CD1c-positive myeloid dendritic cell (primary cell): ENCODE measurements at regions not wholly inside any gene's neighbourhood (a gene's known extent, or its start where the extent isn't known, plus 50 kb on each side); places are given as distances from the start of the nearest gene placed in this dataset.

Experiments used
- DNase-seq: peaks from one replicate; pipeline ENCODE4 v3.0.0-alpha.2; 2016; ENCODE audit errors: extremely low spot score

DNA sequence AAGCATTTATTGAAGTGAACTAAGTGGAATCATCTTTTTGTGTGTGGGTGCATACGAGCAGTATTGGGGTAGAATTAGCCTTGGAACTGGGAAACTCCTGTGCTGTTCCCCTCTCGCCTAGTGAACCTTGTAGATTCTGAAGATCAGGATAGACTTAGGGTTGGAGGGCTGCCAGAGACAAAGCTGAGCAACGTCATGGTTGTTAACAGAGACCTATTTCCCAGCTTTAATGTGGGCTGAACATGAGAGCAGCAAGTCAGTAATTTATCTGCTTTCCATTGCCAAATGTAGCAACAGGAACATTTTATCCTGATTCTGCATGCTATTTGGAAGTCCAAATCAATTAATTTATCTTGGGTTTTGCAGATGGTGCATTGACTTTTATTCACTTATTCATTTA is 246.6 kb downstream of the IL20RB start:
- DNase-seq = no peak

DNA sequence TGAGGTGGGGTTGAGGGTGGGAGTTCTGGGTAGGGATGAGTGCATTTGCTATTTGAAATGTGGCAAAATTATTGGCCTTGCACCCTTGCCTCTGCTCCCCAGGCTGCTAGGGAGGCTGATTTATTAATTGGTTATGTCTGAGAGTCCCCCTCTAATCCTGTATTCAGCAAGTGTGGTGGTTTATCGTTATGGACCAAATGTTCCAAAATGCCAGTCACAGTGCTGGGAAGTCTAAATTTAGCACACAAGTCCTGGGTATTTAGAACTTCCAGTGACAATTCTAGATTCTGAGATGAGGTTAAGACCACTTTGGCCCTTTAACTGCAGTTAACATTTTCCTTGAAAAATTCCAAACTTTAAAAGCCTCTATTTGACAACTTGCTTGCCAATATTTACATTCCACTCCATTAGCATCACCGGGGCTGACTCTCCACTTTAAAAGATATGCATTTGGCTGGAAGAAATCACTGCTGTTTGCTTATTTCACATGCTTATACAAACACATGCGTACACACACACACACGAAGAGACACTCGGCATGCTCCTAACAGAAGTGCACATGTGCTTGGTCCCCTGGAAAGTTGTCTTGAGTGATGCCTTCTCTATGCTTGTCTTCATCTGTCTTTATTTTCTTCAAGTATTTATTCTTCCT is 247.7 kb downstream of the IL20RB start:
- DNase-seq = no peak

DNA sequence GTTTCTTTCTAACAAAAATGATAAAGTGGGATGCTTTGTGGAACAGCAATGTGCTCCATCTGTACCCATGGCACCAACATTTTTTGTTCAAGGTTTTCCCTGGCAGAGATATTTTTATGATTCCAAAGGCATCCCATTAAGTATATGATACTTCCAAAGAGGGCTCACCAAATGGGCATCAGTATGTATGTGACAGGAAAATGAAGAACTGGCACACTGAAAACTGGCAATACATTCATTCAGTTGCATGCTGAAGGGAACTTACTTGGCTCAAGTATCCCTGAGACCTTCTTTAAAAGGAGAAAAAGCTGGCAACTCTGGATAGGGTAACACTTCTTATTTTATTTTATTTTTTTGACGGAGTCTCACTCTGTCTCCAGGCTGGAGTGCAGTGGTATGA is 249.8 kb downstream of the IL20RB start:
- no peak for DNase-seq

DNA sequence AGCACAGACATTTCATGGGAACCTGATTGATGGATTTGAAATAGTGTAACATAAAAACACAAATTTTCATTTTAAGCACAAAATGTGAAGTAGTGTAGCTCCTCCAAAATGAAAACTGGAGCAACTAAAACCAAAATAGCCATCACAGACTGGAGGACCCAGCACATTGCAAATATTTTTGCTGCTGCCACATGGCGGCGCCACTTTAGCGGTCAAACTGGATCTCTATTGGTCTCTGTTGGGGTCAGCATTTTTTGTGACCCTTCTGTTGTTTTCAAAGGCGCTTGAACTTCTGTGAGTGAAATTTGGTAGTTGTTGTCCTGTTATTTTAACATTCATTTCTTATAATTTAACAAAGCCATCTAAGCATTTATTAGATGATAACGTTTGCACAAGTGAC is 259.9 kb downstream of the IL20RB start:
- no peak for DNase-seq

DNA sequence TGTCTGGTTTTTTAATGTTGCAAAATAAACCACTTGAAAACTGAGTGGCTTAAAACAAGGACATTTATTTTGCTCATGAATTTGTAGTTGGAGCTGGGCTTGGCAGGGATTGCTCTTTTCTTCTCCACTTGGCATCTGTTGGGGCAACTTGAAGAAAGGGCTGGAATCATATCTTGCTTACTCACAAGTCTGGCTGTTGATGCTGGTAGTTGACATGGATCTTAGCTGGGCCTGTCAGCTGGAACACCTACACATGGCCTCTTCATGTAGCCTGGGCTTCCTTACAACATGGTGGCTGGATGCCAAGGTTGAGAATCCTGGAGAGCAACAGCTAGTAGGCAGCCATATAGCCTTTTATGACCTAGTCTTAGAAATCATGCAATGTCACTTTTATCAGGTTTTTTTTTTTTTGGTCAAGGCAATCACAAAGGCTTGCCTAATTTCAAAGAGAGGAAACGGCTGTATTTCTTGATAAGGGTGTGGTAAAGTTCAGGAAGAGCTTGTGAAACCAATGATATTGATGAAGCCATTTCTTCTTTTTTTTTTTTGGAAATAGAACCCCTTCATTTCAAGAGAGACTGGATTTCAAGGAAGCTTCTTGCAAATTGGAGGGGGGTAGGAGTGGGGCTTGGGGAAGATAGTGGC is 262.1 kb downstream of the IL20RB start:
- no peak for DNase-seq

DNA sequence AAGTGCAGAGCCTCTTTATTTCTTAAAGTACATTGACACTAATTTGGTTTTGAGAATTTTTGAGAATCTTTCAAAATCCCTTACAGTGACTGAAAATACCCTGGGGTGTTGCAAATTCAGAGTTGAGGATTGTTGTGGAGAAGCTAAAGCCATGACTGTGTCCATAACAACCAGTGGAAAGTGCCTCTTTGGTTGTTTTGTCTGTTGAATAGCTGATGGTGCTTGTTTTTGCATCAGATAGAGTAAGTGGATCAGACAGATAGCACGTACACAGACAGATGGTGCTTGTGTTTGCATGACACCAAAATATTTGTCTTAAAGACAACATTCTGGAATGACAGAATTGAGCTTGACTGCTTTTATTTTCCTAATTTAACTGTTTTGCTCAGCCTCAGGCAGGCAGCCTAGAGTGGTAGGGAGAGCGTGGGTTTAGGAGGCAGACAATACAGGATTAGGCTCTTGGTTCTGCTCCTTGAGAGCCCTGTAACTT is 265.0 kb downstream of the IL20RB start:
- DNase-seq = no peak

DNA sequence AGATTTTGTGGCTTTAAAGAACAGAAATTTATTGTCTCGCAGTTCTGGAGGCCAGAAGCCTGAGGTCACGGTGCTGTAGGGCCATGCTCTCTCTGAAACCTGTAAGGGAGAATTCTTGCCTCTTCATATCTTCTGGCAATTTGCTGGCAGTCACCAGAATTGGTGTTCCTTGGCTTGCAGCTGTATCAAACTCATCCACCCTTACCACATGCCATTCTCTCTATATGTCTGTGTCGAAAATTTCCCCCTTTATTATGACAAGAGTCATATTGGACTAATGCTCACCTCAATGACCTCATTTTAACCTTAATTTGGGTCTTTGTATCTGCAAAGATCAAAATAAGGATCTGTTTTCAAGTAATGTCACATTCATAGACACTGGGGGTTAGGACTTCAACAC is 266.7 kb downstream of the IL20RB start:
- DNase-seq = no peak

DNA sequence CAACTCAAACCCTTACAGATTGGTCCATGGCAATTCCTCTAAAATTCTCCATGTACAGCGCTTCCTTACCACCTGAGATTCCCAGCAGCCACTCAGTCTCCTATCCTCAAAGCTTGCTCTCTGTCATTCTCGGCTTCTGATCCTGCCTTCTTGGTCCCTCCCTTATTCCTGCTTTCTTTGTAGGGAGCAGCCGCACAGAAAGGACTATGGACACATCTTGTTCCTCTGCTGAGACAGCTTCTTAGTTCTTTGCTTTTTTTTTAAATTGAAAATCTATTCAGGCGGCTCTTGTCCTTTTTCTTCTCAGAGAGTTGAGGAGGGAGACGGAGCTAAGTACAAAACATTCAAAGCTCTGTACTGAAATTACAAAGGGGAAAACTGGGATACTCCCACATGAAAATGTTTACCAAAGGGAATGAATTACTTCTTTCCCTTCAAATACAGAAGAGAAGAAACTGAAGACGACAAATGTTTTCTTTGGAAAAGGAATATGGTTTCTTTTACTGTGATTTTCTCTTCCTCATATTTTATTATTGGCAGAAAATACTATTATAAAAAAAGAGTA is 285.1 kb downstream of the IL20RB start:
- DNase-seq = no peak

DNA sequence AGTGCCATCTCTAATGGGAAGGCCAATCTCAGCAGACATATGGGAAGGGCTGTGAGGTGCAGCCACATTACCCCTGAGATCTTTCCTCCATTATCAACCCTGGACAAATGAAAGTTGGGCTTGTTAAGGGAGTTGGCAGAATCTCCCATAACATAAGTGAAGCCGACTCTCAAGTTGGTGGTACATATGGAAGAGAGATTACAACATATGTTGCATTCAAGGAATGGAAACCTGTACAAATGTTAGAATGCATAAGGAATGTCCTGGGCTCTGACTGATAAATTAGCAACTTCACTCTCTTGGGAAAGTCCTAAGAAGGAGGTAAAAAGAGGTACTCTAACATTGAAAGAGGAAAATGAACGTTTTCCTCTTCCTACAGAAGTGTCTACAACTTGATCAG is 288.7 kb downstream of the IL20RB start:
- DNase-seq = no peak

DNA sequence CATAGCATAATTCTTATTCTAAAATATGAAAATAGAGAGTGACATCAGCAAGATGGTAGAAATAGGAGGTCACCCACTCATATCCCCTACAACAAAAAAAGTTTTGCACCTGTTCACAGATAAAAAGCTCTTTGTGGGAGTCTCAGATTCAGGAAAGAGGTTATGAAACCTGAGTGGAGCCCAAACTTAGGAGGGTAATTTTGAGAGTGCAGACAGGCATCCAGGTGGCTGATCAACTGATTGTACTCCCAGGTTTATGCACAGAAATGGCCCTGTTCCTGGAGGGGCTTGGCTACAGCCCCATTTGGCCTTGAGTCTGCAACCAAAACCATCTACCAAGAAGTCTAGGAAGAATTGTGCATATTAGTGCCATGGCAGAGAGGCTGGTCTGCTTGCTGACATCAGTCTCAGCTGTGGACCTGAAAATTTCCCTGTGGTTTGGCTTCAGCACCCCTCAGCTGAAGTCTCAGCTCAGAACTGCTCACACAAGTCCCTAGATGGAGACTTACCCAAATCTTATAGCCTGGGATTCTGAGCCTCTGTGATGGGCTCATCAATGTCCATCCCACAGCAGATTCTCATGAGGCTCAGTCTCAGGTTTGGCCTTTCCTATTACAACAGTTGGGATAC is 291.6 kb downstream of the IL20RB start:
- DNase-seq = no peak

DNA sequence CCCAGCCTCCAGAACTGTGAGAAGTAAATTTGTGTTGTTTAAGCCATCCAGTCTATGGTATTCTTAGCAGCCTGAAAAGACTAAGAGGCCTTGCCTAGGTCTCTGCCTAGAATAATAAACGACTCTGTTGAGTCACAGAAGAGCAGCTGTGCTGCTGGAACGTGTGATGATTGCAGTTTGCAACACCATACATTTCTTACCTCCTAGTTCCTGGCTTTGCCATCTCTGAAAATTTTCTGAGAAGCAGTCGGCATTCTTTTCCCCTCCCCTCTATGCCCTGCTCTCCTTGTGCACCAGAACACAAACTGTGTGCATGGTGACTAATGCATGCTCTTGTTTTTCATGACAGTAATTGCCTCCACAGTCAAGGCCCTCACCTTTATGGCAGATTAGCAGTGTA is 301.3 kb downstream of the IL20RB start:
- no peak for DNase-seq

DNA sequence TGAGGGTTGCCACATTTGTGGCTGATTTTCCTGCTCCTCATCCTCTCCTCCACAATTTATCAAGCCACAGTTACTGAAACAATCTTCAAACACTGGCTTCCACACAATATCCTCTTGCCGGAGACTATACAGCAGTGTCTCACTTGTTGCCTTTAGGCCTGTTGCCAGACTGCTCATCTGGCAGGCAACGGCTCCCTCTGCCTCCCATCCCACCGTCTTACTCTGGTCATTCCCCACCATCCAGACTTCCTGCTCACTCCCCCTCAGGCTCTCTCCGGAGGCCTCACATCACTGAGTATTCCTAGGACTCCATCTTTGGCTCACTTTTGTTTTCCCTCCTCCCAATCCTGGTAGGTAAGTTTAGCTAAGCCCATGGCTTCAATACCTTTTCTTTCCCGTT is 301.9 kb downstream of the IL20RB start:
- DNase-seq = no peak

DNA sequence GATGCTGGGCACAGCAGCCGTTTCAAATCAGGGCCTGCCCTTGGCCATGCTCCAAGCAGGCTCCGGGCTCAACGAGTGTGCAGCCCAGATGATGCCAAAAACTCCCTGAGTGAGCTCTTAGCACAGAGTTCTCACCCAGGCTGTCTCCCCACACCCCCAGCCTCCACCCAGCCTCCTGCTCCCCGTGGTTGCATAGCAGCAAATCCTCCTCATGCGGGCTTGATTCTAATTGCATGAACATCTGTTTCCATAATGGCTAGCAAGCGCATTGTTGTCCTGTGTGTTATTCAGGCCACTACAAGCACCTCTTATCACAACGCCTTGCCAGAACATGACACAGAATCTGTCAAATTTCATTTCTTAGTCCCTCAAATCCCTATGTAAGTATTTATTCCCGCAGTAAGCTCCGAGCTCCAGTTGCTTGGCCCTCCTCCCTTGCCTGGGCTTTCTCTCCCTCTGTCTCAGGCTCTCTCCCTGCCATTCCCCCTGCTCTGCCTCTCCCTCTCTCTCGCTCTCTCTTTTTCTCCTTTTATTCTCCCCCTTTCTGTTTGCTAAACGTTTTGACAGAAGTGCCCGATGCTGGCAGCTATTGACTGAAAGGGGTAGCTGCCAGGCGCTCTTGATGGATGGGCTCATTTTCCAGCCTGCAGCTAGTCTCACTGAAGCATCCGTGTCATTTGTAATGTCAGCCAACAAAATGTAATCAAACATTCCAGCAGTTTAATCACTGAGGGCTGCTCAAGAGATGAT is 306.5 kb downstream of the IL20RB start:
- DNase-seq = no peak

DNA sequence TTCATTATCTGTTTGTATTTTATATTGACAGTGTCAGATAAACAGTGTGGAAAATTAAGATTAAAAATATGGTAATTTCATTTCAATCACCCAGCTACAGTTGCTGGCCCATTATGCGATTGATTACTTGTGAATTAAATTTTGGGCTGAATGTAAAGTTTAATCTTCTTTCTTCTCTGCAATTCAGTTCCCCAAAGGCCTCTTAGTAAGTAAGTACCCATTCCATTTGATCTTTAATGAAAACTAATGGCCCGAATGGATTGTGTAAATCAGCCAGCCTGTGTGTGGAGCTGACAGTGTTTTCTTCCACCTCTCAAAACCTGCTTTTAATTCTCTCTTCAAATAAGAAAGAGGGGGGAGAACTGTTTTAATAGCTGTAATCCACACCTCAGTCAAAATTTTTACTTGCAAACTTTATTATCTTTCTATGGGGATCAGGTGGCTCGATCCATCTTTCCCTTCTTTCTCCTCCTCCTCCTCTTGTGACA is 307.1 kb downstream of the IL20RB start:
- no peak for DNase-seq

DNA sequence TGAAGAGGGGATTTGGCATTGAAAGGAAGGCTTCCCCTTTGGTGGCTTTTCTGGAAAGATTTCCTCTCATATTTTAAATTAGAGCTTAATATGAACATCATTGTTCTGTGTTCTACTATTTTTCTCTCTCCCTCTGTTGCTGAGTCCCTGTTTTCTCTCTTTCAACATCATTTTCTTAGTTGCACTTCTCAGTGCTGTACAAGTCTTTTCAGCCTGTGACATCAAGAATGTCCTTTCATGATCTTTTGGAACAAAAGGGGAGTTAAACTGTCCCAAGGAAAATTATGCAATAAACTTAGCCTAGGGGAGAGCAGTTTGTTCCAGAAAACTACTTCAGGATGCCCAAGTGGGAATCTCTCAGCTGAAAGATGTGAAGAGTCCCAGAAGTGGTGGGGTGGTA is 325.1 kb downstream of the IL20RB start:
- DNase-seq = no peak

DNA sequence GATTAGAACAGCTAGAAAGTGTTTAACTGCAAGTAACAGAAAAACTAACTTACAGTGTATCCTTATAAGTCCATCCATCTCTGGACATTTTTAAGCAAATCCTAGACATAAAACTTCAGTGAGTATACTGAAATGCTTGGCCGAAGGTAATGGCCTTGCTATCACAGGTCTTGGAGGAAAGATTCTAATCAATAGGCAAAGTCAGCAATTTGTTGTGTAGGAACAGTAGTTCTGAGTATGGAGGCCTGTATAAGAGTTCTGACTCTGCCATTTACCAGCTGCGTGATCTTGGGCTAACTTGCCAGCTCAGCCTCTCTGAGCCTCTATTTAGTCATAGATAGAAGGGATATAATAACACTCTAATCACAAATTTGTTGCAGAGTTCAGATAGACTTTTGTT is 328.1 kb downstream of the IL20RB start:
- DNase-seq = no peak

DNA sequence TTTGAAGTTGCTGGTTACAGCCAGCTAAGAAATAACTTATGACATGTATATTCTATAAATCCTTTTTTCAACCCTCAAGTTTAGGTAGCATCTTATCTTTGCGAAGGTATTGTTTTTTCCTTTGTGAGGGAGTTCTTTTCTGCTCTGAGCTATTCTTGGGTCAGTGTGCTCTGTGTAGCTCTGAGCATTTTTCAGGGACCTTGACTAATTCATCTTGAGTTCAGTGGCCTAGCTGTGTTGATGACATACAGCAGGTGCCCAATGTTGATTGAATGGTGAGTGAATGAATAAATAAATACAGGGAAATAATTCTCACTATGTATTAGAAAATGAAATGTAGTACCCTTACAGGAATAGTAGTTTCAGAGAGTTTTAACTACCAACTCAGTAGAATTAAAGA is 335.3 kb downstream of the IL20RB start:
- no peak for DNase-seq

DNA sequence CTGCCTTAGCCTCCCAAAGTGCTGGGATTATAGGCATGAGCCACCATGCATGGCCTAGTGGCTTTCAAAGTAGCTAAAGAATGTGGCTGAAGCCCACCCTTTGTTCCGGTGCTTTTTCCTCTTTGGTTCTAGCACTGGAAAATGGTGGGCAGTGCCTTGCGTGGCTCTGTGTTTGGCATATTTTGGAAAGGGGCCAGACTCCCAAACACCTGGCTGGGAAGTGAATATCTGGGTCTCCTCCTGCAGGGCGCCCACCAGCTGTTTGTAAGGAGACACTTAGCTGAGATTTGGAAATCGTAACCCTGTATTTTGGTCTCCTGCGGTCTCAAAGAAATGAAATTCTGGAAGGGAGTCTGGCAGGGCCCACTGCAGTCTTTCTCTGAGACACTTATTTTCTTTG is 336.4 kb downstream of the IL20RB start:
- no peak for DNase-seq

DNA sequence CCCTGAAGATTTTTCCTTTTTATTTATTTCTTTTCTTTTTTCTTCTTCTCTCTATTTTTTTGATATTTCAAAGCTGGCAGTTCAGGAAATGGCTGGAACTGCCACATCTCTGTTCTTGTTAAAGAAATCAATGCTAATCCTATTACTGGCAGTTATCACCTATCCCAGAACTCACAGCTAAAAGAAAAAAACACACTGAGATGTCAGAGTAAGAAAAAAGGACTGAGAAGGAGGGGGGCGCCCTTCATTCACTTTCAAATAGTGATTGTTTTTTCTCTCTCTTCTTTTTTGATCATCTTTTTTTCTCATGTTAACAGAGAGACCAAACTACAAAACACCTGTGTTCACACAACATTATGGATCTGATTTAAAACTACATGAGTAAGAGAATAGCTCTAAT is 337.1 kb downstream of the IL20RB start:
- no peak for DNase-seq

DNA sequence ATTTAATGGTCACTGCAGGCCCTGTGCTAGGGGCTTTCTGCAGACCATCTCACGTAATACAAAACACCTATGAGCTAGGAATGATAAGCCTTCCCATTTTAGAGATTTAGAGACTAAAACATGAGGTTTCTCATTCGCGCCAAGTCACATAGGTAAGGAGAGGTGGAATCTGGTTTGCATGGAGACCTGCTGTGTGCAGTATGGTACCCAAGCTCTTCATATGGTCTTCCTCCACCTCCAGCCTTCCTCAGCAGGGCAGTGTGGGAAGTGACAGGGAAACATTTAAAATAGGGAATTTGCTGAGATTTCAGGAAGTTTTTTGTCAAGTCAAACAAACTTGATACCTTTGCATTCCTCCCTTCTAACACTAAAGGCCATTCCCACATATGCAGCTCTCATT is 337.6 kb downstream of the IL20RB start:
- DNase-seq = no peak

DNA sequence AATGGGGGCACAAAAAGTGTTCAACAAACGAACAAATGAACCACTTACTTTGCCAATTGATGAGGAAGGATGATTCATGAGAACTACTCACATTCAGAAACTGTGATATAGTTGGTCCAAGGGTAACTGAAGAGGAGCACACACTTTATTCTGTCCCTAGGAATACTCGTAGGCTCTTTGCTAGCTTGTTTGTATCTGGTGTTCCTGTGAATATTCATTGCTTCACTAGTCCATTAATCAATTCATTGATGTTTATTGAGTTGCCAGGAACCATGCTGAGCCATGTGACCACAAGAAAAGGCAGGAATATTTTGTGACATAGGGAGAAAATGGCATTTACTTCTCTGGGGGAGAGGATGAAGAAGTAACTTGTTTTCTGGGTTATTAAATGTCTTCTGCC is 338.3 kb downstream of the IL20RB start:
- no peak for DNase-seq

DNA sequence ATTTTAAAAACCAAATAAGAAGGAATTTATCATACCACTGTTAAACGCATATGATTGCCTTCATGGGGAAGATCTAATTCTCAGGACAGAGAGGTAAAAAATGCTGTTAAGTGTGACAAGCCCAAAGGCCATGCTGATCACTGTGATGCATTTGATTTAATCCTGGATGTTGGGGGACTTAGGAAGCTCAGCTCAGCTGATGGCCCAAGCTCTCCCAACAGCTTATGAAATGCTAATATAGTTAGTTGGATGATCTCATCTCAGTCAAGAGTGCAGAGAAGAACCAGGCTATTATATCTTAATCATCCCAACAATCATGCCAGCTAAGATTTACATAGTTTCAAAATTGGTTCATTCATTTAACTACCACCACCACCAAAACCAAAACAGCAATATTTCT is 340.0 kb downstream of the IL20RB start:
- no peak for DNase-seq
